ENCODE measurements at regions not wholly inside any gene's neighbourhood (a gene's known extent, or its start where the extent isn't known, plus 50 kb on each side); places are given as distances from the start of the nearest gene placed in this dataset.

DNA sequence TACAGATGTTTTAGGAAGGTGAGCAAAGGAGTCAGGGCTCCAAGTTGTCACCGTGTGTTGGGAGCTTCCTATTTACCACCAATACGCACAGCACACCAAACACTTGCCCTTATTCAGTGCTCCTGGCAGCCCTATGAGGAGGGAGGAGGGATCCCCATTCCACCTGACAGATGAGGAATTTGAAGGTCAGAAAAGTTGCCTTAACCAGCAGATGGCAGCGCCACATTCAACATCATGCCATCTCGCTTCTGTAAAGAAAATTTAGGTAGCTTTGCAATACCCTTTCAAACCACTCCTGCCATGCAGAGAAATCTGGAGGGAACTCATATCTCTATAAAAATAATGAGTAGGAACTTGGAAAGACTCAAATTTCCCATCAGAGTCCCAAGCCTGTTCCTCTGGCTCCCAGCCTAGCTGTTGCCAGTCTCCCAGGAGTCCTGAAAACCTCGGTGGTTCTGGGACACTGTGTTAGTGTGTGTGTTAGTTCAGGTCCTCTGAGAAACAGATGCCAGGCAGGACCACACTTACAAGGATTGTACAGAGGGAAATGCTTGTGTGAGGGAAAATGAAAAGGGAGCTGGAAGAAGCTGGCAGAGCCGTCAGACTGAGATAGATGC lies 410.5 kb downstream of the MED13L start:
- TF ChIP-seq, protein P1, sequence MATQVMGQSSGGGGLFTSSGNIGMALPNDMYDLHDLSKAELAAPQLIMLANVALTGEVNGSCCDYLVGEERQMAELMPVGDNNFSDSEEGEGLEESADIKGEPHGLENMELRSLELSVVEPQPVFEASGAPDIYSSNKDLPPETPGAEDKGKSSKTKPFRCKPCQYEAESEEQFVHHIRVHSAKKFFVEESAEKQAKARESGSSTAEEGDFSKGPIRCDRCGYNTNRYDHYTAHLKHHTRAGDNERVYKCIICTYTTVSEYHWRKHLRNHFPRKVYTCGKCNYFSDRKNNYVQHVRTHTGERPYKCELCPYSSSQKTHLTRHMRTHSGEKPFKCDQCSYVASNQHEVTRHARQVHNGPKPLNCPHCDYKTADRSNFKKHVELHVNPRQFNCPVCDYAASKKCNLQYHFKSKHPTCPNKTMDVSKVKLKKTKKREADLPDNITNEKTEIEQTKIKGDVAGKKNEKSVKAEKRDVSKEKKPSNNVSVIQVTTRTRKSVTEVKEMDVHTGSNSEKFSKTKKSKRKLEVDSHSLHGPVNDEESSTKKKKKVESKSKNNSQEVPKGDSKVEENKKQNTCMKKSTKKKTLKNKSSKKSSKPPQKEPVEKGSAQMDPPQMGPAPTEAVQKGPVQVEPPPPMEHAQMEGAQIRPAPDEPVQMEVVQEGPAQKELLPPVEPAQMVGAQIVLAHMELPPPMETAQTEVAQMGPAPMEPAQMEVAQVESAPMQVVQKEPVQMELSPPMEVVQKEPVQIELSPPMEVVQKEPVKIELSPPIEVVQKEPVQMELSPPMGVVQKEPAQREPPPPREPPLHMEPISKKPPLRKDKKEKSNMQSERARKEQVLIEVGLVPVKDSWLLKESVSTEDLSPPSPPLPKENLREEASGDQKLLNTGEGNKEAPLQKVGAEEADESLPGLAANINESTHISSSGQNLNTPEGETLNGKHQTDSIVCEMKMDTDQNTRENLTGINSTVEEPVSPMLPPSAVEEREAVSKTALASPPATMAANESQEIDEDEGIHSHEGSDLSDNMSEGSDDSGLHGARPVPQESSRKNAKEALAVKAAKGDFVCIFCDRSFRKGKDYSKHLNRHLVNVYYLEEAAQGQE (IDR thresholded peaks at IDR 0.05) = no peak
- no peak for TF ChIP-seq CBX2 (IDR thresholded peaks at IDR 0.05; ENCODE audit: borderline replicate concordance, low read depth)
- TF ChIP-seq ZSCAN20 (CRISPR knock-in tag; IDR thresholded peaks at IDR 0.05) = no peak
- TF ChIP-seq ELK1 (IDR thresholded peaks at IDR 0.05; ENCODE audit: low read depth, low read length) = no peak
- TF ChIP-seq CEBPB (IDR thresholded peaks at IDR 0.05) = no peak
- TF ChIP-seq CTCF (IDR thresholded peaks at IDR 0.05) = peak; percentile 50
- no peak for TF ChIP-seq RCOR1 (IDR thresholded peaks at IDR 0.05; ENCODE audit: low read depth, low read length)
- no peak for TF ChIP-seq MAFK (IDR thresholded peaks at IDR 0.05; ENCODE audit: partially characterized antibody)
- TF ChIP-seq RAD21 (conservative IDR thresholded peaks at IDR 0.05 in 1 of 2, IDR thresholded peaks at IDR 0.05 in 1 of 2) = peak; percentile 45 to 52
- TF ChIP-seq, protein P2, sequence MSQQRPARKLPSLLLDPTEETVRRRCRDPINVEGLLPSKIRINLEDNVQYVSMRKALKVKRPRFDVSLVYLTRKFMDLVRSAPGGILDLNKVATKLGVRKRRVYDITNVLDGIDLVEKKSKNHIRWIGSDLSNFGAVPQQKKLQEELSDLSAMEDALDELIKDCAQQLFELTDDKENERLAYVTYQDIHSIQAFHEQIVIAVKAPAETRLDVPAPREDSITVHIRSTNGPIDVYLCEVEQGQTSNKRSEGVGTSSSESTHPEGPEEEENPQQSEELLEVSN (IDR thresholded peaks at IDR 0.05; ENCODE audit: borderline replicate concordance, low read depth) = no peak
- no peak for TF ChIP-seq HEYL (CRISPR knock-in tag; IDR thresholded peaks at IDR 0.05)
- TF ChIP-seq NR3C1 (IDR thresholded peaks at IDR 0.05) = no peak
- no peak for TF ChIP-seq ESRRA (IDR thresholded peaks at IDR 0.05; ENCODE audit: borderline replicate concordance, low read length)
- no peak for TF ChIP-seq HOXB5 (CRISPR knock-in tag; IDR thresholded peaks at IDR 0.05)

All from A549 (cell line).